Activated CD8-positive, alpha-beta T cell treated with anti-CD3 and anti-CD28 coated beads for 36 hours (primary cell): ENCODE measurements at regions not wholly inside any gene's neighbourhood (a gene's known extent, or its start where the extent isn't known, plus 50 kb on each side); places are given as distances from the start of the nearest gene placed in this dataset.

ENCODE experiments used
- ATAC-seq: fragments of 200-7000 bp; cut with Tn5 transposase; one replicate; pipeline ENCODE4 v1.10.0; 2021; ENCODE audit warnings: mild to moderate bottlenecking, moderate library complexity
- CTCF ChIA-PET: fragments of 350-600 bp; sonication (Branson Sonifier 250); formaldehyde crosslinking; loops from one replicate; lab custom pipeline; 2021; ENCODE audit warnings: antibody characterized with exemption; lab: Charles Lee
- POLR2A ChIA-PET: fragments of 350-600 bp; sonication (Branson Sonifier 250); formaldehyde crosslinking; loops from one replicate; lab custom pipeline; 2021; ENCODE audit warnings: antibody characterized with exemption; lab: Charles Lee
- DNase-seq: peaks from one replicate; pipeline ENCODE4 v3.0.0-alpha.2; 2020
- H3K27ac Mint-ChIP-seq: one replicate; pipeline ENCODE4 v1.8.0; 2021; ENCODE audit warnings: mild to moderate bottlenecking, mixed read lengths
- H3K27me3 Mint-ChIP-seq: one replicate; pipeline ENCODE4 v1.8.0; 2021; ENCODE audit warnings: mixed read lengths
- H3K36me3 Mint-ChIP-seq: one replicate; pipeline ENCODE4 v1.8.0; 2021; ENCODE audit warnings: low read depth, mixed read lengths
- H3K4me1 Mint-ChIP-seq: one replicate; pipeline ENCODE4 v1.8.0; 2021; ENCODE audit warnings: low read depth, mixed read lengths
- H3K4me3 Mint-ChIP-seq: one replicate; pipeline ENCODE4 v1.8.0; 2021; ENCODE audit warnings: mild to moderate bottlenecking, moderate library complexity, mixed read lengths
- H3K9me3 Mint-ChIP-seq: one replicate; pipeline ENCODE4 v1.8.0; 2021; ENCODE audit warnings: mixed read lengths
- CTCF ChIP-seq: fragments of 200-600 bp; IDR thresholded peaks from one replicate; pipeline ENCODE4 v1.8.0; 2022; ENCODE audit warnings: antibody characterized with exemption, mild to moderate bottlenecking
- intact Hi-C: fragments of 100-400 bp; cut with micrococcal nuclease; formaldehyde crosslinking; loops from one replicate; pipeline ENCODE4 v1.10.0; 2022

GRCh38 chr6:168890306-168890980 lies 363.2 kb downstream of the THBS2 start:
- H3K27ac Mint-ChIP-seq, result no peak overlapping the region
- H3K4me1 Mint-ChIP-seq, result peaks cover 8% of the 10 kb centered on the region
- no peaks in the 10 kb centered on the region for H3K9me3 Mint-ChIP-seq
- no peaks in the 10 kb centered on the region for H3K27me3 Mint-ChIP-seq
- ChIA-PET POLR2A (no interaction called here), CTCF (interaction anchor here (0.6 kb wide), 1 partner anchor 520 kb away, joined by 3 read pairs; no protein-coding TSS in a partner anchor)
- DNase-seq (no peak), ATAC-seq (no peak)
- TF ChIP-seq CTCF, result no peak
- no peak overlapping the region for H3K4me3 Mint-ChIP-seq
- intact Hi-C loops, result loop anchor here (10.0 kb wide), 1 partner anchor 1634 kb away; no protein-coding TSS in a partner anchor
- H3K36me3 Mint-ChIP-seq, result no peaks in the 10 kb centered on the region

GRCh38 chr6:168888786-168889345 lies 364.8 kb downstream of the THBS2 start:
- DNase-seq (no peak), ATAC-seq (no peak)
- Mint-ChIP-seq H3K4me3 (no peak overlapping the region), H3K9me3 (no peaks in the 10 kb centered on the region), H3K36me3 (no peaks in the 10 kb centered on the region), H3K4me1 (peaks cover 6% of the 10 kb centered on the region), H3K27me3 (peaks cover under 1% of the 10 kb centered on the region), H3K27ac (no peak overlapping the region)
- ChIA-PET POLR2A (no interaction called here), CTCF (no interaction called here)
- TF ChIP-seq CTCF, result no peak
- intact Hi-C loops, result no loop called here

GRCh38 chr6:168888102-168888501 lies 365.5 kb downstream of the THBS2 start:
- Mint-ChIP-seq H3K4me3 (no peak overlapping the region), H3K36me3 (no peaks in the 10 kb centered on the region), H3K27me3 (peaks cover 1% of the 10 kb centered on the region), H3K9me3 (no peaks in the 10 kb centered on the region), H3K4me1 (peaks cover 9% of the 10 kb centered on the region), H3K27ac (no peak overlapping the region)
- intact Hi-C loops, result no loop called here
- POLR2A ChIA-PET, result no interaction called here
- CTCF ChIA-PET, result no interaction called here
- DNase-seq (no peak), ATAC-seq (no peak)
- no peak for TF ChIP-seq CTCF

- Mint-ChIP-seq H3K4me1 (peaks cover 9% of the 10 kb centered on the region), H3K27ac (no peak overlapping the region), H3K36me3 (no peaks in the 10 kb centered on the region), H3K9me3 (no peaks in the 10 kb centered on the region), H3K27me3 (peaks cover 1% of the 10 kb centered on the region), H3K4me3 (no peak overlapping the region)
- CTCF ChIA-PET, result no interaction called here
- ATAC-seq, result no peak
- no peak for TF ChIP-seq CTCF
- POLR2A ChIA-PET, result no interaction called here
- no peak for DNase-seq
- intact Hi-C loops, result no loop called here
Observed at GRCh38 chr6:168887621-168888020, 366.0 kb downstream of the THBS2 start.

GRCh38 chr6:168886964-168887363 lies 366.7 kb downstream of the THBS2 start:
- no peak for ATAC-seq
- no peak overlapping the region for H3K27ac Mint-ChIP-seq
- no peaks in the 10 kb centered on the region for H3K36me3 Mint-ChIP-seq

More at GRCh38 chr6:168886964-168887363, 366.7 kb downstream of the THBS2 start:
- H3K27me3 Mint-ChIP-seq, result peaks cover 1% of the 10 kb centered on the region
- intact Hi-C loops, result no loop called here
- peaks cover 9% of the 10 kb centered on the region for H3K4me1 Mint-ChIP-seq
- TF ChIP-seq CTCF, result no peak
- no peak for DNase-seq
- H3K9me3 Mint-ChIP-seq, result no peaks in the 10 kb centered on the region
- no peak overlapping the region for H3K4me3 Mint-ChIP-seq
- ChIA-PET POLR2A (no interaction called here), CTCF (no interaction called here)
